Frontal cortex (tissue), 3 donors: ENCODE measurements at regions not wholly inside any gene's neighbourhood (a gene's known extent, or its start where the extent isn't known, plus 50 kb on each side); places are given as distances from the start of the nearest gene placed in this dataset.

Experiments
- DNase-seq, 2 donors: peaks; one replicate each; pipeline ENCODE4 v3.0.0; 2012; ENCODE audit warnings: low spot score in 2 of 2
- FAIRE-seq: peaks from 2 replicates; lab custom pipeline; 2012; peaks lifted over from hg19 to GRCh38; lab: Jason Lieb, UNC
- donor health status: control.
- donor health status: control.
- donor health status: control.

- DNase-seq (no peak), FAIRE-seq (no peak)
Measured at GRCh38 chr6:90877616-90878015, 290.7 kb upstream of the MAP3K7 start.

- DNase-seq: no peak
- FAIRE-seq: no peak
Measured at GRCh38 chr6:90874931-90875330, 288.1 kb upstream of the MAP3K7 start.

DNA sequence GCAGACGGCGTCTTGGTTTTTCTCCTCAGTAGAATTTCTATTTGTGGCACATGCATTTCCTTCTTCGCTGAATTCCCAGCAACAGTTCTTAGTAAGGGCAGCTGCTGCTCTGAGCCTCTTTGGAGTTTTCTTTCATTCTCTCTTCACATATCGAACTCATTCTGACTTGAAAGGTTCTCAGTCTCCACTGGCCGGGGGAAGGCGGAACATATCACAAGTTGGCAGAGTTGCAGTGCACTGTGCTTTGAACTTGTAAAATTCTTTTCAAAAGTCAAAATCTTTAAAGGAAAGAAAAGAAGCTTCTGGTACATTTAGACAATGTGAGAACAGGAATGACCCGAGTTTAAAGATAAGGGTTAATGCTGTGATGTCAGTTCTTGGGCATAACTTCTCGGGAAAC lies 286.1 kb upstream of the MAP3K7 start:
- FAIRE-seq (no peak), DNase-seq (no peak)

DNA sequence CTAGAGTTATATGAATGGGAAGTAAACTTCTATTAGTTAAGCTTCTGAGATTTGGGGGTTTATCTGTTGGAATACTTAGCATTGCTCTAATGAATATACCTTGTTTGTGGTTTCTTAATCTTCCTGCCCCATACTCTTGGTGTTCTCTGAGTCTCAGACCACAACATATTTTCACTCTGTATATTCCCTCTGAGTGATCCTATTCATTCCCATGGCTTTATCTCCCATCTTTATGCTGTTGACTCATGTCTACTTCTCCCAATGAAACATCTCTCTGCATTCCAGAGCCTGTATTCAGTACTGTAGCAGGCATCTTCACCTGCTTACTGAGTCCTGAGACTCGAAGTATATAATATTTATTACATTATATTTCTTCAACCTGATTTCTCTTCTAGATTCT lies 283.7 kb upstream of the MAP3K7 start:
- FAIRE-seq (no peak), DNase-seq (no peak)

- DNase-seq: no peak
- no peak for FAIRE-seq
Measured at GRCh38 chr6:90868656-90869055, 281.8 kb upstream of the MAP3K7 start.

DNA sequence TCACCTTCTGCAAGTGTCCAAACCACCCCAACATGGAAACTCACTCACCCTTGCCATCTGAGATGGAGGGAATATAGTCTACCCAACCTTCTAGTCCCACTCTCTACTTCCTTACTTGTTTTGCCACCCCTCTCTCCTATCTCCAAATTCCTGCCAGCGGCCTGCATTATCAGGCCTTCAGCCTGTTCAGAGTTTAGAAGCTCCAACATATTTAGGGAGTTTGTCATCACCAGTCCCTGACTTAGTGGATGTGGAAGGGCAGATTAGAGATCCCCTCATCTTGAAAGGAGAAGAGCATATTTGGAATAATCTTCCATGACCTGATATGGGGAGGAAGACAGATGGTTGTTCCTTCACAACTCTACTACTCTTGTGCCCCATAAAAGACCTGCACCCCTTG lies 281.4 kb upstream of the MAP3K7 start:
- FAIRE-seq: no peak
- DNase-seq: no peak

- no peak for FAIRE-seq
- no peak for DNase-seq
Measured at GRCh38 chr6:90865513-90865912, 278.6 kb upstream of the MAP3K7 start.

- DNase-seq (no peak), FAIRE-seq (no peak)
Measured at GRCh38 chr6:90863043-90863442, 276.2 kb upstream of the MAP3K7 start.

DNA sequence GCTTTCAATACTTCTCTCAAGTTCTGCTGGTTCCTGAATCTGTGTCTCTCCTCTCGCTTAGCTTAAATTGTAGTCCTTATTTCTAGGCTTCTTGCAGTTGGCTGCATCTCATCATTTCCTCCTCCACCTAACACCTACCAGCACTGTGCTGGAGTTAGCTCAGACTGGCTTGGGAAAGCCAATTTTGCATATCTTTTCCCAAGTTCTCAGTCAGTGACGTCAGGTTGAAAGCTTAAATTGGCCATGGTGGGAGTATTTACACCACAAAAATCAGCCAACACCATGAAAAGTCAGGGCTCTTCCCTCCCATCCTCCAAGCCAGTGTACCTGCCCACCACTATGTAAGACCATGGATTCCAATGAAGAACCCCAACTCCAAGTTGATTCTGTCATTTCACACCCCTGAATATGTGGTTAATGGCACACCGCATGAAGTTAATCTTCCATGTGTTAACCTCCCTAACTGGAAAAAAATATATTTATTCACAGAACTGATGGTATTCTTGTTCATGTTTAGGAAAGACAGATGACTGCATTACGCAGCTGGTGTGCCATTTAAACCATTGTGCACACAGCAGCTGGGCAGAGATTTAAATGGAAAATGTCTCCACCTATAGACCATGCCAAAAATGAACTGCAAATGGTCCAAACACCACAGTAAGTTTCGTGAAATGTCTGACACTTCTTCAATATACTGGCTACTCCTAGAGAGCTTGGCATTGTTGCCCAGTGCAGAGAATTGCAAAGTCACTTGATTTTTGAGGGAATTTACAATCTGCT lies 274.1 kb upstream of the MAP3K7 start:
- DNase-seq (no peak), FAIRE-seq (no peak)

DNA sequence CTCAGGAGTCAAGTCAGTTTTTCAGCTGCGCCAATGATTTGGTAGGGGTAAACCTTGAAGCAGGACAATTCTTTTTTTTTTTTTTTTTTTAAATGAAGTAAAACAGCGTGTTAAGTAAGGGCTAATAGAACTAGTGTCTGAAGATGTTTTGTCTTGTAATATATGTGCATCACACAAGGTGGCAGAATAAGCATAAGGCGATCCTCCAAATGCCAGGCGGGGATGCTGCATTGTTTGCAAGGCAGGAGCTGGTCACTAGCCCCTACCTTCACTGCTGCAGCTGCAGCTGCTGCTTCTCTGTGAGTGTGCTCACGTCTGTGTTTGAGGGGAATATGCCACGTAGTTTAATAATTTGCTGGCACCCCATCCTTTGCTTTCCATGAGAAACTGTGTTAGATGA lies 272.7 kb upstream of the MAP3K7 start:
- FAIRE-seq (no peak), DNase-seq (no peak)

DNA sequence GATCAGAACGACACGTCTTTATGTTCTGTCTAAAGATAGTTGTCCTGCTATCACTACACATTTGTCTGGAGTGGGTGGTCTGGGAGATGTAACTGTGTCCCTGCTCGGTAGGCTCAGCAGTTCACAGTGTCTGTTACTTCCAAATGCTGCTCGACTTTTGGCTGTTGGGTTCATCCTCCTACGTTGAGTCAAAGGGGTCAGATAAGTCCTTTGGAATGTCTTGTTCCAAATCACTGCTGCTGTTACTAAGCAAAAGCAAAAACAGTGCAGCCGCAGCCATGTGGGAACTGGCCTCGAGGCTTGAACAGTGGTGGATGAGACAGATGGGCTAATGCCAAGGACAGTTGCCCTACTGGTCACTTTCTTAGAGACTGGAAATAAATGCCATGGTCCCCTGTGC lies 272.2 kb upstream of the MAP3K7 start:
- DNase-seq (no peak), FAIRE-seq (no peak)

DNA sequence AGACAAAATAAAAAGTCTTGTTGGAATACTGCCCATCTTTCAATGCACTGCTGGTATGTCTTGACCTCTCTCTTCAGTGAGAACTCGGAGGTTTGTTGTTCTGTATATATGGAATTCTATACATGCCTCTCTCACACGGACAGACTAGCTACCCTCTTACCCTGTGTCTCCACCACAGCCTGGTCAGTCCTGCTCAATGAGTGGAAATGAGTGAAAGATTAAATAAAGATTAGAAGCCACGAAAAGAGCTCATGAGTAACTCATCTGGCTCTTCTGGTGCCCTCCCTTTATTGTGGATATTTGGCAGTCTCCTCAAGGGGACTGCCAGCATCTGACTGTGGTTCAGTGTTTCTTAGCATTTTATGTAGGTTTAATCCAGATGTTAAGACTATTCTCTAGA lies 262.8 kb upstream of the MAP3K7 start:
- no peak for FAIRE-seq

GRCh38 chr6:90846824-90847223 lies 260.0 kb upstream of the MAP3K7 start:
- FAIRE-seq: no peak
- no peak for DNase-seq

More for the DNA sequence above, 262.8 kb upstream of the MAP3K7 start:
- DNase-seq: no peak

- DNase-seq (no peak), FAIRE-seq (no peak)
Measured at GRCh38 chr6:90835596-90836212, 248.8 kb upstream of the MAP3K7 start.

GRCh38 chr6:90829311-90829710 lies 242.4 kb upstream of the MAP3K7 start:
- FAIRE-seq (no peak), DNase-seq (no peak)

DNA sequence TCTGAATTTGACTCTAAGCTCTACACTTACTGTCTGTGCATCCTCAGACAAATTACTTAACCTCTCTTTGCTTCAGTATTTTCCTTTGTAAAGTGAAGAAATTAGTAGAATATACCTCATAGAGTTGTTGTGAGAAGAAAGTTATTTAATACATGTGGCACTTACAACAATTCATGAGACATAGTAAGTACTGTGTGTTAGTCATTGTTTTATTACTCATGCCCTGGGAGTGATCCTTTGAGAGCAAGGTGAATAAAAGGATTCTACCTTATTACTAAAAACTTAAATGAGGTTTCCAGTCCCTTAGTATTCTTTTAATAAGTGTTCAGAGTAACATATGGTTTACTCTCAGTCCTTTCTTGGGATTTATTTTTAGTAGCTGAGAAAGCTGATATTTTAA lies 233.6 kb upstream of the MAP3K7 start:
- no peak for DNase-seq
- FAIRE-seq: no peak

DNA sequence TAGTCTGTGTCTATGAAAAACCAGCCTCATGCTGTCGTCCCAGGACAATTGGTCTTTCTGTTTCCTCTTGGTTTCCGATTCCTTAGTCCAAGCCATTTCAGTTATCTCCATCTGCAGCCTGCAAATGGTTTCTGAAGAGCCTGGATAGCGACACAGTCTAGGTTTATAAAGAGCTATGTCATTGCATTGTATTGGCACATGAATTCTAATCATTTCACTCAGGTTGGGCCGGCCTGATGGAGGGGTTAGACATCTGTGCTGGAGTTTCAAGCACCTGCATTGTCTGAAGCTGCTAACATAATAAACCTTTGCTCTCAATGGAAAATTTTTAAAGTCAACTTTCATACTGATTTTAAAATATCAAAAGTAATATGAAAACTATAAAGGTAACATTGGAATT lies 232.6 kb upstream of the MAP3K7 start:
- FAIRE-seq (no peak), DNase-seq (no peak)

GRCh38 chr6:90818163-90818562 lies 231.3 kb upstream of the MAP3K7 start:
- FAIRE-seq: no peak
- no peak for DNase-seq

DNA sequence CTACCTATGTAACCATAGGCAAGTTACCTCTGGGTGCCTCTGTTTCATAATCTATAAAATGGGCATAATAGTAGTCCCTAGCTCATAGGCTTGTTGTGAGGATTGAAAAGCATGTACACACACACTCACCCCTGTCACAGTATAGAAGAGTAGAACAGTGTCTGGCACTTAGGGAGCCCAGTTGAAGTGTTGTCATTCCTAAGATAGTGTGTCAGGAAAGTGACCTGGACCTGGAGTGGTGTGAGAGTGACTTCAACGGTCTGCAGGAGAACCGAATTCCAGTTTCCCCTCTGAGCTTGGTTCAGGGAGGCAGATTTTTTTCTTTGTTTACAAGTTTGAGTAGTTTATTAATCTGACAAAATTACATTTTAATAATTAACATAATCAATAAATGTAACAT lies 229.9 kb upstream of the MAP3K7 start:
- FAIRE-seq: no peak

GRCh38 chr6:90811596-90812226 lies 224.8 kb upstream of the MAP3K7 start:
- DNase-seq: no peak
- FAIRE-seq: no peak

More for the DNA sequence above, 229.9 kb upstream of the MAP3K7 start:
- DNase-seq: no peak

DNA sequence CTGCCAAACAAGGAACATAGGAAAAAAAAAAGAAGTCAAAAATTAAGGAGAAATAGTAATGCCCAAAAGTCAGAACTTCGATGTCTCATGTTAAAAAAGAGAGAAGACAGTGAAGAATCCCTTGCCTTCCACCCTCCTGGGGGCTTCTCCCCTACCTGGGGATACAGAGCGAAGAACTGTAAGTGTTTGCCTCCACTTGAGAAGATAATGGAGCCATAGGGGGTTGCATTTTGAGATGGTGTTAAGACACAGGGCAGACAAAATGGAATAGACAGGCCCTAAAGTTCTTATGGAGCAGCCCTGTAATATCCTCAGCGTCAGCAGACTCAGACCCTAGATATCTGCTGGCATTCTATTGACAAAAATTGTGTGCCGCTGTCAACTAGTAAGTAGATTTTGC lies 222.2 kb upstream of the MAP3K7 start:
- DNase-seq (no peak), FAIRE-seq (no peak)
